Cardiac muscle cell (in vitro differentiated cells and primary cell): ENCODE measurements at regions not wholly inside any gene's neighbourhood (a gene's known extent, or its start where the extent isn't known, plus 50 kb on each side); places are given as distances from the start of the nearest gene placed in this dataset.

Experiments
- DNase-seq, 2 donors: peaks; one replicate each; pipeline versions ENCODE4 v3.0.0 to v3.0.0-alpha.2; 2010 to 2017; ENCODE audit warnings: low read depth in 1 of 2, low spot score in 1 of 2
- H3K27ac ChIP-seq: fragments of 200-600 bp; sonication (generic); 2 replicates; pipeline ENCODE4 v1.5.1; 2016
- H3K27me3 ChIP-seq: fragments of 200-600 bp; sonication (generic); 2 replicates; pipeline ENCODE4 v1.6.0; 2016; ENCODE audit warnings: control low read depth
- H3K36me3 ChIP-seq: fragments of 200-600 bp; sonication (generic); 2 replicates; pipeline ENCODE4 v1.5.1; 2016; ENCODE audit warnings: control low read depth
- H3K4me1 ChIP-seq: fragments of 200-600 bp; sonication (generic); 2 replicates; pipeline ENCODE4 v1.8.1; 2017; ENCODE audit warnings: low read depth, mild to moderate bottlenecking, mixed run types
- H3K4me3 ChIP-seq: fragments of 200-600 bp; sonication (generic); 2 replicates; pipeline ENCODE4 v1.5.1; 2016; ENCODE audit warnings: mild to moderate bottlenecking
- H3K9me3 ChIP-seq: fragments of 200-600 bp; sonication (generic); 2 replicates; pipeline ENCODE4 v1.5.1; 2017; ENCODE audit warnings: low read depth, mild to moderate bottlenecking, control low read depth
- TF ChIP-seq, protein P1 (sequence below): IDR thresholded peaks from 2 replicates; pipeline ENCODE4 v1.5.1; 2012; ENCODE audit warnings: low read depth, mild to moderate bottlenecking, low read length

DNA sequence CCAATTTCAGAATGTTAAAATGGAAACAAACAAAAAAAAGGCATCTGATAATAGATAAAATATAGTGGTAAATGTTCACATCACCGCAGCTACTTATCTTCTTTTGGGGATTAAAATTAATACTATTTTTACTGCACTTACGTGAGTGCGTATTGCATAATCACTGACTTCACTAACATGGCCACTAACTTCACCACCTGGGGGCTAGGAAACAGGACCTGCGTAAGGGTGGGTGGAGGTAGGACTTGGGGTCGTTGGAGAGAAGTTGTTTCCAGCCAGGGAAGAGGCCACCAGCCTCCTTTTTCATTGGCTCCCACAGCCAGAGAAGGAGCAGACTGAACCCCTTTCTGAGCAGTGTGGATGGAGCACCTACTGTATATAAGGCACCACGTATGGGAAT lies 166.4 kb downstream of the SALL1 start:
- no peaks in the 10 kb centered on the region for H3K36me3 ChIP-seq
- TF ChIP-seq, protein P1, sequence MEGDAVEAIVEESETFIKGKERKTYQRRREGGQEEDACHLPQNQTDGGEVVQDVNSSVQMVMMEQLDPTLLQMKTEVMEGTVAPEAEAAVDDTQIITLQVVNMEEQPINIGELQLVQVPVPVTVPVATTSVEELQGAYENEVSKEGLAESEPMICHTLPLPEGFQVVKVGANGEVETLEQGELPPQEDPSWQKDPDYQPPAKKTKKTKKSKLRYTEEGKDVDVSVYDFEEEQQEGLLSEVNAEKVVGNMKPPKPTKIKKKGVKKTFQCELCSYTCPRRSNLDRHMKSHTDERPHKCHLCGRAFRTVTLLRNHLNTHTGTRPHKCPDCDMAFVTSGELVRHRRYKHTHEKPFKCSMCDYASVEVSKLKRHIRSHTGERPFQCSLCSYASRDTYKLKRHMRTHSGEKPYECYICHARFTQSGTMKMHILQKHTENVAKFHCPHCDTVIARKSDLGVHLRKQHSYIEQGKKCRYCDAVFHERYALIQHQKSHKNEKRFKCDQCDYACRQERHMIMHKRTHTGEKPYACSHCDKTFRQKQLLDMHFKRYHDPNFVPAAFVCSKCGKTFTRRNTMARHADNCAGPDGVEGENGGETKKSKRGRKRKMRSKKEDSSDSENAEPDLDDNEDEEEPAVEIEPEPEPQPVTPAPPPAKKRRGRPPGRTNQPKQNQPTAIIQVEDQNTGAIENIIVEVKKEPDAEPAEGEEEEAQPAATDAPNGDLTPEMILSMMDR: no peak
- DNase-seq: no peak
- no peaks in the 10 kb centered on the region for H3K27me3 ChIP-seq
- no peaks in the 10 kb centered on the region for H3K9me3 ChIP-seq
- no peak overlapping the region for H3K4me3 ChIP-seq
- no peaks in the 10 kb centered on the region for H3K4me1 ChIP-seq
- H3K27ac ChIP-seq: no peak overlapping the region

GRCh38 chr16:50982808-50983207 lies 168.3 kb downstream of the SALL1 start:
- Histone ChIP-seq H3K27me3 (no peaks in the 10 kb centered on the region), H3K9me3 (no peaks in the 10 kb centered on the region), H3K4me3 (no peak overlapping the region), H3K27ac (no peak overlapping the region), H3K4me1 (no peaks in the 10 kb centered on the region), H3K36me3 (no peaks in the 10 kb centered on the region)
- no peak for DNase-seq
- TF ChIP-seq, protein P1: no peak

- no peak overlapping the region for H3K27ac ChIP-seq
- no peak for DNase-seq
Observed at GRCh38 chr16:50981951-50982350, 169.1 kb downstream of the SALL1 start.

DNA sequence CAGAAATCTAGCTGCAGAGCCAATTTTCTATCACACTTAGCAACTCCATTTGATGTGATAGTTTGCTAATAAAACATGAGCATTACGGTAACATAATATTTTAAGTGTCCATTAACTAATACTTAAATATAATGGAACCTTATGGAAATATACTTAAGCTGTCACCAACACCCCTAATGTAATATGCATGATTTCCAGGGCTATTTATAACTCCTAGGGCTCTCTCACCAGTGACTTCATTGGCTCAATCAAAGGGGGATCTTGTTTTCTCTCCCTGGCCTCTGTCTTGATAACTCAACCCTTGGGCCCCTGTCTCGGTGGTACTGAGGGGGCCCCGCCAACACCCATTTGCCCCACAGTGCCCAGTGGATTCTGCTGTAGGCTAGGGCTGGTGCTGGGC lies 170.4 kb downstream of the SALL1 start:
- no peak for DNase-seq
- Histone ChIP-seq H3K36me3 (no peaks in the 10 kb centered on the region), H3K27me3 (no peaks in the 10 kb centered on the region), H3K27ac (no peak overlapping the region), H3K9me3 (no peaks in the 10 kb centered on the region), H3K4me3 (no peak overlapping the region), H3K4me1 (no peaks in the 10 kb centered on the region)
- TF ChIP-seq, protein P1: no peak

More at GRCh38 chr16:50981951-50982350, 169.1 kb downstream of the SALL1 start:
- no peaks in the 10 kb centered on the region for H3K4me1 ChIP-seq
- TF ChIP-seq, protein P1: no peak
- no peaks in the 10 kb centered on the region for H3K27me3 ChIP-seq
- no peaks in the 10 kb centered on the region for H3K36me3 ChIP-seq
- no peaks in the 10 kb centered on the region for H3K9me3 ChIP-seq
- H3K4me3 ChIP-seq: no peak overlapping the region

DNA sequence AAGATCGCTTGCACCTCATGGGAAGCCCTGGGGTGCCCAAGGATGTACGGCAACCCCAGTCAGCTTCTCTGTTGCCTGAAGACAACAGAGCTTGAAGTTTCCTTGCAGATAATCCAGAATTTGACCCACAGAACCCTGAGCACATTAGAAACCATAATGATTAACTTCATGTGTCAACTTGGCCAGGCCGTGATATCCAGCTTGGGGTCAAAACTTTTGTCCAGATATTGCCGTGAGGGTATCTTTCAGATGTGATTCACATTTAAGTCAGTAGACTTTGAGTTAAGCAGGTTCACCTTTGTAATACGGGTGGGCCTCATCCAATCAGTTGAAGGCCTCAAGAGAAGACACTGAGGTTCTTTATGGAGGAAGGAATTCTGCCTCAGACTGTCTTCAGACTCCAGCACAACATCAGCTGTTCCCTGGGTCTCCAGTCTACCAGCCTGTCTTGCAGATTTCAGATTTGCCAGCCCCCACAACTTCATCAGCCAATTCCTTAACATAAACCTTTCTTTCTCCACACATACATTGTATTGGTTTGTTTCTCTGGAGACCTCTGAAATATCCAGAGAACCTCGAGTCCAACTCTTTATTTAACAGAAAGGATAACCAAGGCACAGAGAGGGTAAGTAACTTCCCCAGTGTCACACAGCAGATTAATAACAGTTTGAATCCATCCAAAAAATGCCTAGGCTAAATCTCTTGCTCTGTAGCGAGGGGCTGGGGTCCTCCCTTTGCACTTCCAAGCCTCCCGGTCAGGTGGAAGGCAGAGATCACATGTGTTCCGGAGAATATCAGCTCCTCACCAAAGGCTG lies 171.1 kb downstream of the SALL1 start:
- H3K4me3 ChIP-seq: no peak overlapping the region
- no peaks in the 10 kb centered on the region for H3K4me1 ChIP-seq
- no peak overlapping the region for H3K27ac ChIP-seq
- no peaks in the 10 kb centered on the region for H3K9me3 ChIP-seq
- TF ChIP-seq, protein P1: no peak
- no peaks in the 10 kb centered on the region for H3K27me3 ChIP-seq
- no peaks in the 10 kb centered on the region for H3K36me3 ChIP-seq
- no peak for DNase-seq
